NCI-H748 treated with DMSO at 0.1 percent for 48 hours (cell line): ENCODE measurements at regions not wholly inside any gene's neighbourhood (a gene's known extent, or its start where the extent isn't known, plus 50 kb on each side); places are given as distances from the start of the nearest gene placed in this dataset.

Experiments used
- DNase-seq: peaks from one replicate; lab custom pipeline; 2025; lab: John Stamatoyannopoulos, UW

- no peak for DNase-seq
Observed at GRCh38 chr6:44608175-44608574, 220.7 kb downstream of the CDC5L start.

GRCh38 chr6:44609051-44609612 is 221.6 kb downstream of the CDC5L start:
- DNase-seq: no peak

GRCh38 chr6:44614396-44614795 is 226.9 kb downstream of the CDC5L start:
- DNase-seq: no peak

- DNase-seq: no peak
Observed at GRCh38 chr6:44615621-44616020, 228.1 kb downstream of the CDC5L start.

- DNase-seq: no peak
Observed at GRCh38 chr6:44617416-44617815, 229.9 kb downstream of the CDC5L start.

- DNase-seq: no peak
Observed at GRCh38 chr6:44618371-44618770, 230.9 kb downstream of the CDC5L start.

GRCh38 chr6:44620922-44621321 is 233.4 kb downstream of the CDC5L start:
- no peak for DNase-seq

GRCh38 chr6:44621846-44622245 is 234.3 kb downstream of the CDC5L start:
- DNase-seq: no peak

- DNase-seq: no peak
Observed at GRCh38 chr6:44622555-44622954, 235.0 kb downstream of the CDC5L start.

GRCh38 chr6:44622956-44623355 is 235.4 kb downstream of the CDC5L start:
- DNase-seq: no peak

- DNase-seq: no peak
Observed at GRCh38 chr6:44624226-44624625, 236.7 kb downstream of the CDC5L start.

- no peak for DNase-seq
Observed at GRCh38 chr6:44624936-44625573, 237.5 kb downstream of the CDC5L start.

GRCh38 chr6:44625996-44626395 is 238.5 kb downstream of the CDC5L start:
- no peak for DNase-seq

GRCh38 chr6:44626616-44627015 is 239.1 kb downstream of the CDC5L start:
- DNase-seq: no peak

GRCh38 chr6:44627091-44627882 is 239.8 kb downstream of the CDC5L start:
- no peak for DNase-seq

GRCh38 chr6:44627883-44628271 is 240.4 kb downstream of the CDC5L start:
- DNase-seq: no peak

GRCh38 chr6:44628347-44628746 is 240.8 kb downstream of the CDC5L start:
- no peak for DNase-seq

GRCh38 chr6:44629636-44630035 is 242.1 kb downstream of the CDC5L start:
- DNase-seq: no peak

- peak; percentile 30 for DNase-seq
Observed at GRCh38 chr6:44630125-44631028, 242.9 kb downstream of the CDC5L start.

- DNase-seq: no peak
Observed at GRCh38 chr6:44631968-44632367, 244.5 kb downstream of the CDC5L start.

- DNase-seq: no peak
Observed at GRCh38 chr6:44634321-44634720, 246.8 kb downstream of the CDC5L start.

- no peak for DNase-seq
Observed at GRCh38 chr6:44635486-44635885, 248.0 kb downstream of the CDC5L start.
